Right lobe of liver (tissue), 4 donors: ENCODE measurements at regions not wholly inside any gene's neighbourhood (a gene's known extent, or its start where the extent isn't known, plus 50 kb on each side); places are given as distances from the start of the nearest gene placed in this dataset.

Experiments used
- CTCF ChIP-seq, 4 donors: fragments of 200-600 bp in 3 of 4; fragments of 450-650 bp in 1 of 4; IDR thresholded peaks; one replicate each; pipeline versions ENCODE4 v1.5.1 to v1.8.0; 2016 to 2022; ENCODE audit warnings: antibody characterized with exemption in 4 of 4, mild to moderate bottlenecking in 2 of 4
- POLR2A ChIP-seq: fragments of 450-650 bp; IDR thresholded peaks from one replicate; pipeline ENCODE4 v1.6.1; 2017; ENCODE audit warnings: antibody characterized with exemption, mild to moderate bottlenecking
- donor health status: DM: no; HTN: no; CAD: no.
- donor health status: DM: no; HTN: no; CAD: no.
- donor health status: DM: no; HTN: yes; CAD: no.

GRCh38 chrX:19182785-19183184 lies 60.5 kb upstream of the ADGRG2 start:
- TF ChIP-seq CTCF (IDR thresholded peaks at IDR 0.05) (no peak), POLR2A (no peak)
